ENCODE measurements at regions not wholly inside any gene's neighbourhood (a gene's known extent, or its start where the extent isn't known, plus 50 kb on each side); places are given as distances from the start of the nearest gene placed in this dataset.
"Not testable (repeated sequence)": the region's sequence is repeated elsewhere in the genome, so short reads cannot be mapped to it uniquely, and the experiment has no call there.

GRCh38 chr2:220590476-220590875 is 963.0 kb downstream of the SLC4A3 start:
- Histone ChIP-seq H3K27me3 (ENCODE audit: control insufficient read depth, insufficient read depth, low read length) (no peaks in the 10 kb centered on the region), H3K4me3 (ENCODE audit: low read depth, low read length) (no peak overlapping the region), H3K36me3 (ENCODE audit: control insufficient read depth, insufficient read depth, low read length) (no peaks in the 10 kb centered on the region)
- ChIA-PET POLR2A (no interaction called here), CTCF (interaction anchor here (0.6 to 0.9 kb wide), 2 partner anchors 11 to 890 kb away, joined by 3 to 4 read pairs; no protein-coding TSS in a partner anchor)
- DNase-seq (ENCODE audit: low read depth): no peak
- TF ChIP-seq CTCF (IDR thresholded peaks at IDR 0.05; ENCODE audit: insufficient read depth, low read depth, low read length): no peak

- POLR2A ChIA-PET: no interaction called here
- no peak overlapping the region for H3K4me3 ChIP-seq (ENCODE audit: low read depth, low read length)
- H3K27me3 ChIP-seq (ENCODE audit: control insufficient read depth, insufficient read depth, low read length): no peaks in the 10 kb centered on the region
- DNase-seq (ENCODE audit: low read depth): no peak
- CTCF ChIA-PET: interaction anchor here (1.6 kb wide), 1 partner anchor 15 kb away, joined by 3 read pairs; no protein-coding TSS in a partner anchor
- H3K36me3 ChIP-seq (ENCODE audit: control insufficient read depth, insufficient read depth, low read length): no peaks in the 10 kb centered on the region
- TF ChIP-seq CTCF (IDR thresholded peaks at IDR 0.05; ENCODE audit: insufficient read depth, low read depth, low read length): no peak
Measured at GRCh38 chr2:220593526-220593925, 966.1 kb downstream of the SLC4A3 start.

GRCh38 chr2:220601674-220602073 is 970.4 kb downstream of the EPHA4 start:
- no peaks in the 10 kb centered on the region for H3K27me3 ChIP-seq (ENCODE audit: control insufficient read depth, insufficient read depth, low read length)
- no peak for DNase-seq (ENCODE audit: low read depth)
- H3K36me3 ChIP-seq (ENCODE audit: control insufficient read depth, insufficient read depth, low read length): no peaks in the 10 kb centered on the region
- H3K4me3 ChIP-seq (ENCODE audit: low read depth, low read length): no peak overlapping the region
- no peak for TF ChIP-seq CTCF (IDR thresholded peaks at IDR 0.05; ENCODE audit: insufficient read depth, low read depth, low read length)
- ChIA-PET POLR2A (no interaction called here), CTCF (interaction anchor here (0.7 kb wide), 1 partner anchor 11 kb away, joined by 3 read pairs; no protein-coding TSS in a partner anchor)

- H3K36me3 ChIP-seq (ENCODE audit: control insufficient read depth, insufficient read depth, low read length); DNase-seq (ENCODE audit: low read depth); H3K4me3 ChIP-seq (ENCODE audit: low read depth, low read length); H3K27me3 ChIP-seq (ENCODE audit: control insufficient read depth, insufficient read depth, low read length); POLR2A ChIA-PET: not testable (repeated sequence)
- CTCF ChIA-PET: interaction anchor here (1.0 kb wide), 1 partner anchor 43 kb away, joined by 3 read pairs; no protein-coding TSS in a partner anchor
Measured at GRCh38 chr2:220613004-220613403, 959.1 kb downstream of the EPHA4 start.

- DNase-seq (ENCODE audit: low read depth): no peak
- POLR2A ChIA-PET: no interaction called here
Measured at GRCh38 chr2:220614064-220614463, 958.0 kb downstream of the EPHA4 start.

More at GRCh38 chr2:220614064-220614463, 958.0 kb downstream of the EPHA4 start:
- no peaks in the 10 kb centered on the region for H3K36me3 ChIP-seq (ENCODE audit: control insufficient read depth, insufficient read depth, low read length)
- no peak for TF ChIP-seq CTCF (IDR thresholded peaks at IDR 0.05; ENCODE audit: insufficient read depth, low read depth, low read length)
- H3K4me3 ChIP-seq (ENCODE audit: low read depth, low read length): no peak overlapping the region
- no peaks in the 10 kb centered on the region for H3K27me3 ChIP-seq (ENCODE audit: control insufficient read depth, insufficient read depth, low read length)
- CTCF ChIA-PET: no interaction called here
